ENCODE measurements at regions not wholly inside any gene's neighbourhood (a gene's known extent, or its start where the extent isn't known, plus 50 kb on each side); places are given as distances from the start of the nearest gene placed in this dataset.

GRCh38 chr4:56227301-56227835 is 159.9 kb downstream of the AASDH start:
- Histone ChIP-seq H3K9me3 (ENCODE audit: control insufficient read depth in 2 of 2, low read length in 2 of 2) (no peaks in the 10 kb centered on the region), H3K4me3 (ENCODE audit: low read length in 2 of 2) (no peak overlapping the region), H3K9ac (ENCODE audit: low read depth in 1 of 2, low read length in 2 of 2) (no peak overlapping the region), H3K4me1 (ENCODE audit: control insufficient read depth in 2 of 2, insufficient read depth in 2 of 2, low read length in 2 of 2) (peaks cover 3 to 14% of the 10 kb centered on the region in 2 donors), H3K27ac (ENCODE audit: low read depth in 2 of 2, low read length in 2 of 2) (peak overlapping the region; percentile 27 to 45), H3K36me3 (ENCODE audit: control insufficient read depth in 2 of 2, insufficient read depth in 2 of 2, low read length in 2 of 2) (no peaks in the 10 kb centered on the region), H3K27me3 (ENCODE audit: control insufficient read depth in 2 of 2, insufficient read depth in 2 of 2, low read length in 2 of 2) (no peaks in the 10 kb centered on the region)

GRCh38 chr4:56226579-56226978 is 160.7 kb downstream of the AASDH start:
- peaks cover 3 to 14% of the 10 kb centered on the region in 2 donors for H3K4me1 ChIP-seq (ENCODE audit: control insufficient read depth in 2 of 2, insufficient read depth in 2 of 2, low read length in 2 of 2)
- no peak overlapping the region for H3K4me3 ChIP-seq (ENCODE audit: low read length in 2 of 2)
- peak overlapping the region in 1 of 2 donors; percentile 45 for H3K27ac ChIP-seq (ENCODE audit: low read depth in 2 of 2, low read length in 2 of 2)
- no peaks in the 10 kb centered on the region for H3K27me3 ChIP-seq (ENCODE audit: control insufficient read depth in 2 of 2, insufficient read depth in 2 of 2, low read length in 2 of 2)
- H3K36me3 ChIP-seq (ENCODE audit: control insufficient read depth in 2 of 2, insufficient read depth in 2 of 2, low read length in 2 of 2): no peaks in the 10 kb centered on the region
- H3K9me3 ChIP-seq (ENCODE audit: control insufficient read depth in 2 of 2, low read length in 2 of 2): no peaks in the 10 kb centered on the region
- no peak overlapping the region for H3K9ac ChIP-seq (ENCODE audit: low read depth in 1 of 2, low read length in 2 of 2)

GRCh38 chr4:56224641-56225040 is 162.7 kb downstream of the AASDH start:
- H3K4me3 ChIP-seq (ENCODE audit: low read length in 2 of 2): no peak overlapping the region
- no peaks in the 10 kb centered on the region for H3K36me3 ChIP-seq (ENCODE audit: control insufficient read depth in 2 of 2, insufficient read depth in 2 of 2, low read length in 2 of 2)
- H3K9ac ChIP-seq (ENCODE audit: low read depth in 1 of 2, low read length in 2 of 2): no peak overlapping the region
- peaks cover 3 to 14% of the 10 kb centered on the region in 2 donors for H3K4me1 ChIP-seq (ENCODE audit: control insufficient read depth in 2 of 2, insufficient read depth in 2 of 2, low read length in 2 of 2)
- no peaks in the 10 kb centered on the region for H3K9me3 ChIP-seq (ENCODE audit: control insufficient read depth in 2 of 2, low read length in 2 of 2)
- no peaks in the 10 kb centered on the region for H3K27me3 ChIP-seq (ENCODE audit: control insufficient read depth in 2 of 2, insufficient read depth in 2 of 2, low read length in 2 of 2)
- H3K27ac ChIP-seq (ENCODE audit: low read depth in 2 of 2, low read length in 2 of 2): no peak overlapping the region

- H3K27me3 ChIP-seq (ENCODE audit: control insufficient read depth in 2 of 2, insufficient read depth in 2 of 2, low read length in 2 of 2): no peaks in the 10 kb centered on the region
- no peak overlapping the region for H3K27ac ChIP-seq (ENCODE audit: low read depth in 2 of 2, low read length in 2 of 2)
- H3K36me3 ChIP-seq (ENCODE audit: control insufficient read depth in 2 of 2, insufficient read depth in 2 of 2, low read length in 2 of 2): no peaks in the 10 kb centered on the region
- no peak overlapping the region for H3K4me3 ChIP-seq (ENCODE audit: low read length in 2 of 2)
- no peaks in the 10 kb centered on the region for H3K9me3 ChIP-seq (ENCODE audit: control insufficient read depth in 2 of 2, low read length in 2 of 2)
- peaks cover under 1 to 16% of the 10 kb centered on the region in 2 donors for H3K4me1 ChIP-seq (ENCODE audit: control insufficient read depth in 2 of 2, insufficient read depth in 2 of 2, low read length in 2 of 2)
- H3K9ac ChIP-seq (ENCODE audit: low read depth in 1 of 2, low read length in 2 of 2): no peak overlapping the region
These were observed 164.8 kb downstream of the AASDH start for GRCh38 chr4:56222514-56222913.

GRCh38 chr4:56220261-56220660 is 167.0 kb downstream of the AASDH start:
- H3K9ac ChIP-seq (ENCODE audit: low read depth in 1 of 2, low read length in 2 of 2): no peak overlapping the region
- no peaks in the 10 kb centered on the region for H3K36me3 ChIP-seq (ENCODE audit: control insufficient read depth in 2 of 2, insufficient read depth in 2 of 2, low read length in 2 of 2)
- peaks cover 5 to 19% of the 10 kb centered on the region in 2 donors for H3K4me1 ChIP-seq (ENCODE audit: control insufficient read depth in 2 of 2, insufficient read depth in 2 of 2, low read length in 2 of 2)
- no peak overlapping the region for H3K27ac ChIP-seq (ENCODE audit: low read depth in 2 of 2, low read length in 2 of 2)
- H3K9me3 ChIP-seq (ENCODE audit: control insufficient read depth in 2 of 2, low read length in 2 of 2): no peaks in the 10 kb centered on the region
- H3K4me3 ChIP-seq (ENCODE audit: low read length in 2 of 2): no peak overlapping the region
- no peaks in the 10 kb centered on the region for H3K27me3 ChIP-seq (ENCODE audit: control insufficient read depth in 2 of 2, insufficient read depth in 2 of 2, low read length in 2 of 2)

GRCh38 chr4:56219447-56219846 is 167.8 kb downstream of the AASDH start:
- Histone ChIP-seq H3K27me3 (ENCODE audit: control insufficient read depth in 2 of 2, insufficient read depth in 2 of 2, low read length in 2 of 2) (no peaks in the 10 kb centered on the region), H3K4me3 (ENCODE audit: low read length in 2 of 2) (no peak overlapping the region), H3K9ac (ENCODE audit: low read depth in 1 of 2, low read length in 2 of 2) (no peak overlapping the region), H3K36me3 (ENCODE audit: control insufficient read depth in 2 of 2, insufficient read depth in 2 of 2, low read length in 2 of 2) (no peaks in the 10 kb centered on the region), H3K4me1 (ENCODE audit: control insufficient read depth in 2 of 2, insufficient read depth in 2 of 2, low read length in 2 of 2) (peaks cover 6 to 20% of the 10 kb centered on the region in 2 donors), H3K9me3 (ENCODE audit: control insufficient read depth in 2 of 2, low read length in 2 of 2) (no peaks in the 10 kb centered on the region), H3K27ac (ENCODE audit: low read depth in 2 of 2, low read length in 2 of 2) (no peak overlapping the region)

GRCh38 chr4:56218230-56218895 is 168.9 kb downstream of the AASDH start:
- no peaks in the 10 kb centered on the region for H3K36me3 ChIP-seq (ENCODE audit: control insufficient read depth in 2 of 2, insufficient read depth in 2 of 2, low read length in 2 of 2)
- H3K9ac ChIP-seq (ENCODE audit: low read depth in 1 of 2, low read length in 2 of 2): no peak overlapping the region
- H3K27me3 ChIP-seq (ENCODE audit: control insufficient read depth in 2 of 2, insufficient read depth in 2 of 2, low read length in 2 of 2): no peaks in the 10 kb centered on the region
- peak overlapping the region in 1 of 2 donors; percentile 65 for H3K27ac ChIP-seq (ENCODE audit: low read depth in 2 of 2, low read length in 2 of 2)
- H3K4me3 ChIP-seq (ENCODE audit: low read length in 2 of 2): peak overlapping the region in 1 of 2 donors; percentile 36
- no peaks in the 10 kb centered on the region for H3K9me3 ChIP-seq (ENCODE audit: control insufficient read depth in 2 of 2, low read length in 2 of 2)
- H3K4me1 ChIP-seq (ENCODE audit: control insufficient read depth in 2 of 2, insufficient read depth in 2 of 2, low read length in 2 of 2): peaks cover 6 to 20% of the 10 kb centered on the region in 2 donors

- Histone ChIP-seq H3K9me3 (ENCODE audit: control insufficient read depth in 2 of 2, low read length in 2 of 2) (no peaks in the 10 kb centered on the region), H3K27me3 (ENCODE audit: control insufficient read depth in 2 of 2, insufficient read depth in 2 of 2, low read length in 2 of 2) (no peaks in the 10 kb centered on the region), H3K9ac (ENCODE audit: low read depth in 1 of 2, low read length in 2 of 2) (peak overlapping the region in 1 of 2 donors; percentile 3), H3K4me1 (ENCODE audit: control insufficient read depth in 2 of 2, insufficient read depth in 2 of 2, low read length in 2 of 2) (peaks cover 6 to 20% of the 10 kb centered on the region in 2 donors), H3K27ac (ENCODE audit: low read depth in 2 of 2, low read length in 2 of 2) (peak overlapping the region; percentile 38 to 65), H3K4me3 (ENCODE audit: low read length in 2 of 2) (peak overlapping the region; percentile 36 to 37), H3K36me3 (ENCODE audit: control insufficient read depth in 2 of 2, insufficient read depth in 2 of 2, low read length in 2 of 2) (no peaks in the 10 kb centered on the region)
These were observed 169.9 kb downstream of the AASDH start for GRCh38 chr4:56217343-56217890.

GRCh38 chr4:56215901-56216300 is 171.4 kb downstream of the AASDH start:
- no peaks in the 10 kb centered on the region for H3K27me3 ChIP-seq (ENCODE audit: control insufficient read depth in 2 of 2, insufficient read depth in 2 of 2, low read length in 2 of 2)
- H3K27ac ChIP-seq (ENCODE audit: low read depth in 2 of 2, low read length in 2 of 2): peak overlapping the region; percentile 70 to 77
- no peaks in the 10 kb centered on the region for H3K36me3 ChIP-seq (ENCODE audit: control insufficient read depth in 2 of 2, insufficient read depth in 2 of 2, low read length in 2 of 2)
- peak overlapping the region in 1 of 2 donors; percentile 24 for H3K9ac ChIP-seq (ENCODE audit: low read depth in 1 of 2, low read length in 2 of 2)
- peak overlapping the region; percentile 39 to 42 for H3K4me3 ChIP-seq (ENCODE audit: low read length in 2 of 2)
- no peaks in the 10 kb centered on the region for H3K9me3 ChIP-seq (ENCODE audit: control insufficient read depth in 2 of 2, low read length in 2 of 2)
- H3K4me1 ChIP-seq (ENCODE audit: control insufficient read depth in 2 of 2, insufficient read depth in 2 of 2, low read length in 2 of 2): peaks cover 6 to 20% of the 10 kb centered on the region in 2 donors

- H3K36me3 ChIP-seq (ENCODE audit: control insufficient read depth in 2 of 2, insufficient read depth in 2 of 2, low read length in 2 of 2): no peaks in the 10 kb centered on the region
- no peak overlapping the region for H3K4me3 ChIP-seq (ENCODE audit: low read length in 2 of 2)
- peak overlapping the region in 1 of 2 donors; percentile 24 for H3K9ac ChIP-seq (ENCODE audit: low read depth in 1 of 2, low read length in 2 of 2)
- no peaks in the 10 kb centered on the region for H3K27me3 ChIP-seq (ENCODE audit: control insufficient read depth in 2 of 2, insufficient read depth in 2 of 2, low read length in 2 of 2)
- H3K9me3 ChIP-seq (ENCODE audit: control insufficient read depth in 2 of 2, low read length in 2 of 2): no peaks in the 10 kb centered on the region
- H3K27ac ChIP-seq (ENCODE audit: low read depth in 2 of 2, low read length in 2 of 2): peak overlapping the region; percentile 70 to 77
- H3K4me1 ChIP-seq (ENCODE audit: control insufficient read depth in 2 of 2, insufficient read depth in 2 of 2, low read length in 2 of 2): peaks cover 6 to 20% of the 10 kb centered on the region in 2 donors
These were observed 172.0 kb downstream of the AASDH start for GRCh38 chr4:56215141-56215783.

Measured in mucosa of rectum (tissue), 2 donors.